Left renal cortex interstitium (tissue), 4 donors: ENCODE measurements at regions not wholly inside any gene's neighbourhood (a gene's known extent, or its start where the extent isn't known, plus 50 kb on each side); places are given as distances from the start of the nearest gene placed in this dataset.

Experiments
- DNase-seq, 4 donors: peaks; one replicate each; pipeline ENCODE4 v3.0.0-alpha.2; 2013; ENCODE audit warnings: low read depth in 4 of 4, low spot score in 2 of 4, missing footprints in 1 of 4

- no peak for DNase-seq
Observed at GRCh38 chr2:12870692-12871091, 154.0 kb downstream of the TRIB2 start.

GRCh38 chr2:12871694-12872315 is 155.1 kb downstream of the TRIB2 start:
- no peak for DNase-seq

GRCh38 chr2:12877761-12878160 is 161.0 kb downstream of the TRIB2 start:
- DNase-seq = no peak

- no peak for DNase-seq
Observed at GRCh38 chr2:12879649-12880048, 162.9 kb downstream of the TRIB2 start.

- no peak for DNase-seq
Observed at GRCh38 chr2:12881952-12882351, 165.2 kb downstream of the TRIB2 start.

- DNase-seq = no peak
Observed at GRCh38 chr2:12882393-12882792, 165.7 kb downstream of the TRIB2 start.

GRCh38 chr2:12883906-12884305 is 167.2 kb downstream of the TRIB2 start:
- no peak for DNase-seq

GRCh38 chr2:12884713-12885282 is 168.1 kb downstream of the TRIB2 start:
- DNase-seq = no peak

- no peak for DNase-seq
Observed at GRCh38 chr2:12890066-12890465, 173.3 kb downstream of the TRIB2 start.

- DNase-seq = no peak
Observed at GRCh38 chr2:12890481-12890991, 173.8 kb downstream of the TRIB2 start.

- no peak for DNase-seq
Observed at GRCh38 chr2:12895017-12895416, 178.3 kb downstream of the TRIB2 start.

- peak; percentile 34 to 44 (median 36) for DNase-seq
Observed at GRCh38 chr2:12896318-12896982, 179.7 kb downstream of the TRIB2 start.

- DNase-seq = no peak
Observed at GRCh38 chr2:12897181-12897580, 180.4 kb downstream of the TRIB2 start.

- DNase-seq = no peak
Observed at GRCh38 chr2:12903272-12903671, 186.5 kb downstream of the TRIB2 start.

GRCh38 chr2:12910431-12910830 is 193.7 kb downstream of the TRIB2 start:
- DNase-seq = no peak

- DNase-seq = no peak
Observed at GRCh38 chr2:12915787-12916186, 199.1 kb downstream of the TRIB2 start.

GRCh38 chr2:12918138-12918834 is 201.6 kb downstream of the TRIB2 start:
- no peak for DNase-seq

- DNase-seq = no peak
Observed at GRCh38 chr2:12918835-12919445, 202.2 kb downstream of the TRIB2 start.

GRCh38 chr2:12921321-12921720 is 204.6 kb downstream of the TRIB2 start:
- DNase-seq = no peak

GRCh38 chr2:12923907-12924610 is 207.3 kb downstream of the TRIB2 start:
- DNase-seq = no peak
